Ovary (tissue), 7 donors: ENCODE measurements at regions not wholly inside any gene's neighbourhood (a gene's known extent, or its start where the extent isn't known, plus 50 kb on each side); places are given as distances from the start of the nearest gene placed in this dataset.

Experiments
- DNase-seq, 5 donors: peaks; one replicate each; pipeline ENCODE4 v3.0.0-alpha.2; 2019 to 2020
- H3K27ac ChIP-seq, 2 donors: fragments of 200-600 bp; one replicate each; pipeline versions ENCODE4 v1.5.1 to v1.8.0; 2019 to 2022
- H3K27me3 ChIP-seq: fragments of 200-600 bp; one replicate; pipeline ENCODE4 v1.8.0; 2022
- H3K36me3 ChIP-seq: fragments of 200-600 bp; sonication (generic); one replicate; pipeline ENCODE4 v1.5.1; 2019
- H3K4me1 ChIP-seq: one replicate; pipeline ENCODE4 v1.8.1; 2013; ENCODE audit warnings: mild to moderate bottlenecking, moderate library complexity; ENCODE audit not compliant: insufficient read depth
- H3K4me3 ChIP-seq: fragments of 200-600 bp; sonication (generic); one replicate; pipeline ENCODE4 v1.5.1; 2017
- H3K9me3 ChIP-seq, 2 donors: fragments of 200-600 bp in 1 of 2; sonication (generic) in 1 of 2; one replicate each; pipeline versions ENCODE4 v1.5.1 to v1.8.1; 2013 to 2019; ENCODE audit warnings: mild to moderate bottlenecking in 1 of 2, moderate library complexity in 1 of 2
- EP300 ChIP-seq: sonication (generic); formaldehyde crosslinking; IDR thresholded peaks from one replicate; pipeline ENCODE4 v1.6.1; 2017; ENCODE audit warnings: antibody characterized with exemption
- POLR2A ChIP-seq: fragments of 450-650 bp; IDR thresholded peaks from one replicate; pipeline ENCODE4 v1.6.1; 2017; ENCODE audit warnings: antibody characterized with exemption, mild to moderate bottlenecking, moderate library complexity
- WGBS, 3 donors: extraction: QIAGEN DNeasy Blood & Tissue Kit in 1 of 3; methylation state at CpG; one replicate each; pipeline versions ENCODE4 v1.1.5 to v1.1.7; 2013 to 2017; 5-methylcytosine and 5-hydroxymethylcytosine counted together
- intact Hi-C, 4 donors: fragments of 100-400 bp; cut with DNase I; formaldehyde crosslinking; loops; one replicate each; pipeline versions ENCODE4 v1.11.0 to v1.15.1; 2022 to 2023
- TF ChIP-seq, protein P1 (sequence below), 3 donors: fragments of 450-650 bp in 2 of 3; fragments of 200-600 bp in 1 of 3; IDR thresholded peaks; one replicate each; pipeline versions ENCODE4 v1.5.1 to v1.8.0; 2016 to 2022; ENCODE audit warnings: antibody characterized with exemption in 3 of 3, mild to moderate bottlenecking in 1 of 3
- donor health status: DM: no; HTN: no; CAD: no; lungs with moderate emphysema.
- donor health status: DM: no; HTN: no; CAD: no.
- donor health status: Bipolar disorder and iron deficiency.
- donor health status: DM: no; HTN: no; CAD: no.
- donor health status: DM: yes; HTN: yes; CAD: no.

DNA sequence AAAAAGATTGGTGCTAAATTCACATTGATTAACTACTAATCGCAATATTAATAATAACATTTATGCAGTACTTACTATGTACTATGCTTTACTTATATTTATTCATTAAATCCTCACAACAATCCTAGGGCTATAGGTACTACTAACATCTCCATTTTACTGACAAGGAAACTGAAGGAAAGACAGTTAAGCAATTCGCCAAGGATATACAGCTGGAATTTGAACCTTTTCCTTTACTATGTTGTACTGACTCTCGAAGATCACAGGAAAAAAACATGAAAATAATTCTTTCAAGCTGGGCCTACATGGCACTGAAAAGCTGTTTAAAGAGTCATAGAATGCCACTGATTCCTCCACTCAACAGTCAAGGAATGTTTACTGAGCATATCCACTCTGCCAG is 185.4 kb downstream of the IPMK start:
- intact Hi-C loops, result no loop called here
- no peak overlapping the region for H3K4me3 ChIP-seq
- H3K4me1 ChIP-seq, result no peaks in the 10 kb centered on the region
- TF ChIP-seq, protein P1, sequence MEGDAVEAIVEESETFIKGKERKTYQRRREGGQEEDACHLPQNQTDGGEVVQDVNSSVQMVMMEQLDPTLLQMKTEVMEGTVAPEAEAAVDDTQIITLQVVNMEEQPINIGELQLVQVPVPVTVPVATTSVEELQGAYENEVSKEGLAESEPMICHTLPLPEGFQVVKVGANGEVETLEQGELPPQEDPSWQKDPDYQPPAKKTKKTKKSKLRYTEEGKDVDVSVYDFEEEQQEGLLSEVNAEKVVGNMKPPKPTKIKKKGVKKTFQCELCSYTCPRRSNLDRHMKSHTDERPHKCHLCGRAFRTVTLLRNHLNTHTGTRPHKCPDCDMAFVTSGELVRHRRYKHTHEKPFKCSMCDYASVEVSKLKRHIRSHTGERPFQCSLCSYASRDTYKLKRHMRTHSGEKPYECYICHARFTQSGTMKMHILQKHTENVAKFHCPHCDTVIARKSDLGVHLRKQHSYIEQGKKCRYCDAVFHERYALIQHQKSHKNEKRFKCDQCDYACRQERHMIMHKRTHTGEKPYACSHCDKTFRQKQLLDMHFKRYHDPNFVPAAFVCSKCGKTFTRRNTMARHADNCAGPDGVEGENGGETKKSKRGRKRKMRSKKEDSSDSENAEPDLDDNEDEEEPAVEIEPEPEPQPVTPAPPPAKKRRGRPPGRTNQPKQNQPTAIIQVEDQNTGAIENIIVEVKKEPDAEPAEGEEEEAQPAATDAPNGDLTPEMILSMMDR (IDR thresholded peaks at IDR 0.05), result no peak
- TF ChIP-seq POLR2A, result no peak
- TF ChIP-seq EP300, result no peak
- H3K36me3 ChIP-seq, result no peaks in the 10 kb centered on the region
- H3K27me3 ChIP-seq, result no peaks in the 10 kb centered on the region
- no peaks in the 10 kb centered on the region for H3K9me3 ChIP-seq
- H3K27ac ChIP-seq, result no peak overlapping the region
- DNase-seq, result no peak
- 90 to 91% (median 90%) methylated on average over 3 of the region's 3 CpGs for WGBS, 3 donors

DNA sequence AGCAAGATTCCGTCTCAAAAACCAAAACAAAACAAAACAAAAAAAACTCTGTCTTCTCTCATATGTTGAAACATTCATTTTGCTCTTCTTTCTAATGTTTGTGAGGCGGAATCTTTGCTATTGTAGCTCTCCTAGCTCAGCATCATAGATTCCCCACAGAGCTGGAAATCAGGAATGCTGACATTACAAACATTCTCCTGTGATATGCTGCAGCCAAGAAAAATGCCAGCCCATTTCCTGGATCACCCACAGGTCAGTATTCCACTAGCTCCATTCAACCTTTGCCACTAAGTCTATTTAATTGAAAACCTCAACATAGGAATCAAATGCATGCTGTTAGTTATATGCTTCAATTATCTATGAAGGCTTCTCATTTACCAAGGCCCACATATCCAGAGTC is 186.3 kb downstream of the IPMK start:
- Histone ChIP-seq H3K4me1 (no peaks in the 10 kb centered on the region), H3K36me3 (no peaks in the 10 kb centered on the region), H3K9me3 (no peaks in the 10 kb centered on the region), H3K4me3 (no peak overlapping the region), H3K27me3 (no peaks in the 10 kb centered on the region), H3K27ac (no peak overlapping the region)
- TF ChIP-seq POLR2A (no peak), EP300 (no peak)
- TF ChIP-seq, protein P1 (IDR thresholded peaks at IDR 0.05), result no peak
- DNase-seq, result no peak
- 21 to 59% (median 44%) methylated on average over 2 of the region's 2 CpGs for WGBS, 3 donors
- intact Hi-C loops, result no loop called here

DNA sequence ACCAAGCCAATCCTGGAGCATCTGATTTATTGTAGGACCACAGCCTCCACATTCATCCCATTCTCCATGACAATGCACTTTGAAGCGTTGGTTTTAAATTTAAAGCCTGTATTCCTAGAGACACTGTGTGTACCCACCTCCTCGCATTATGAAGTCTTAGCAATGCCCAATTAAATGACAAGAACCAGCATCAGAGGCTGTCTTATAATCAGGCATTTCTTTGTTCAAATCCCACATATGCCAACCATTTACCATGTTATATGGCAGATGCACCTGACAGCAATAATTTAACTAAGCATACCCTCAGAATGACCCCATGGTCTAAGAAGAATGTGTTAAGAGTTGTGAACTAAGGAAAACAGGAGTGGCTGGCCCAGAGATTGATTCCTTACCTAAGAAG is 188.2 kb downstream of the IPMK start:
- Histone ChIP-seq H3K4me1 (no peaks in the 10 kb centered on the region), H3K27me3 (no peaks in the 10 kb centered on the region), H3K36me3 (no peaks in the 10 kb centered on the region), H3K9me3 (no peaks in the 10 kb centered on the region), H3K27ac (no peak overlapping the region), H3K4me3 (no peak overlapping the region)
- WGBS, 3 donors, result 90 to 91% (median 90%) methylated on average over 2 of the region's 2 CpGs
- intact Hi-C loops, result no loop called here
- TF ChIP-seq, protein P1 (IDR thresholded peaks at IDR 0.05), result no peak
- no peak for TF ChIP-seq EP300
- no peak for TF ChIP-seq POLR2A
- no peak for DNase-seq

DNA sequence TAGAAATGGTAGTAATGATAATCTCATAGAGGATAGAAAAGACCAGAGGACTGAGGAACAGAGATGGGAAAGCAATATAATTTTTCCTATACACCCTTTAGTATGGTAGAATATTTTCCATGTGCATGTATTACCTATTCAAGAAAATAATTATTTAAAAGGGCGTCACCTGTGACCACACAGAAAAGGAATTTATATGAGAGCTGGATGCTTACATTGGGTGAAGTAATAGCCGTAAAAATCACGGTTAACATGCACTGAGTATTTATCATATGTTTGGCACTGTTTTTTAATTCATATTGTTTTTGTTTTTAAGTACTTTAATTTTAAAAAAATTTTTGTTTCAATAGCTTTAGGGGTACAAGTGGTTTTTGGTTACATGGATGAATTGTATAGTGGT is 195.1 kb downstream of the IPMK start:
- no peak for TF ChIP-seq EP300
- no peak for TF ChIP-seq POLR2A
- intact Hi-C loops, result no loop called here
- Histone ChIP-seq H3K27ac (no peak overlapping the region), H3K4me1 (no peaks in the 10 kb centered on the region), H3K9me3 (no peaks in the 10 kb centered on the region), H3K27me3 (no peaks in the 10 kb centered on the region), H3K36me3 (no peaks in the 10 kb centered on the region), H3K4me3 (no peak overlapping the region)
- DNase-seq, result no peak
- WGBS, 3 donors, result 75 to 83% (median 83%) methylated on average over 3 of the region's 3 CpGs

DNA sequence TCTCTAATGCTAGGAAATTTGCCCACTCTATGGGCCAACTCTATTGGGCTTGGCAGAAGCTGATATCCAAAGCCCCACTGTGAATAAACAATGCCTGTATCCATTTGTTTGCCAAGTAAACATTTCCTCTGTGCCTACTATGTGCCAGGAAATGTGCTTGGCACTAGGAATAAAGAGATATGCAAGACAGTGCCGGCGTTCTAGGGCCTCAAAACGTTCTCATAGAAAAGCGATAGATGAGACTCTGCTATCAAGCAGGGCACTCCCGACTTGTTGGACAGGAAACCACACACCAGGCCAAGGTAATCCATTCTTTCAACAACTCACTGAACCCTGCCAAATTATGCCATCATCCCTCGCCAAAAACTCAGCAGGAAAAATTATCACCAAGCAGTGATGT is 196.7 kb downstream of the IPMK start:
- DNase-seq, result no peak
- Histone ChIP-seq H3K4me3 (no peak overlapping the region), H3K27ac (no peak overlapping the region), H3K36me3 (no peaks in the 10 kb centered on the region), H3K9me3 (no peaks in the 10 kb centered on the region), H3K27me3 (no peaks in the 10 kb centered on the region), H3K4me1 (no peaks in the 10 kb centered on the region)
- TF ChIP-seq EP300 (no peak), POLR2A (no peak)
- TF ChIP-seq, protein P1 (IDR thresholded peaks at IDR 0.05), result no peak
- WGBS, 3 donors, result 66 to 78% (median 75%) methylated on average over 6 of the region's 6 CpGs
- intact Hi-C loops, result no loop called here
